HepG2 (cell line): ENCODE measurements at regions not wholly inside any gene's neighbourhood (a gene's known extent, or its start where the extent isn't known, plus 50 kb on each side); places are given as distances from the start of the nearest gene placed in this dataset.
A peak's percentile ranks its signal among the peaks of the same experiment; 100 is the strongest.

Source experiments
- ATAC-seq: fragments of 200-7000 bp; cut with Tn5 transposase; 3 replicates; pipeline ENCODE4 v1.9.1; 2020; ENCODE audit warnings: mild to moderate bottlenecking, moderate library complexity
- BruUV-seq: library from RNA; stranded (reverse); fragments of 400-500 nt; replicated peaks from 2 replicates; lab custom pipeline; 2021; lab: Mats Ljungman, UMichigan
- CTCF ChIA-PET: fragments of 300-600 bp; formaldehyde crosslinking; extraction: SDS; loops from one replicate; lab custom pipeline; 2021; ENCODE audit warnings: low total read pairs, inconsistent platforms, low intra/inter-chr PET ratio; lab: Yijun Ruan, JAX
- POLR2A ChIA-PET: fragments of 350-600 bp; sonication (Branson Sonifier 250); formaldehyde crosslinking; loops from one replicate; lab custom pipeline; 2020; ENCODE audit warnings: antibody characterized with exemption, inconsistent platforms; lab: Yijun Ruan, JAX
- DNase-seq: peaks from one replicate; pipeline ENCODE4 v3.0.0-alpha.2; 2015; ENCODE audit warnings: low spot score
- FAIRE-seq: peaks from 3 replicates; lab custom pipeline; 2011; peaks lifted over from hg19 to GRCh38; lab: Jason Lieb, UNC
- H2AFZ ChIP-seq: one replicate; pipeline ENCODE4 v1.6.1; 2011; ENCODE audit warnings: low read length, inconsistent platforms
- H3K27ac ChIP-seq: fragments of 300-600 bp; 3 replicates; pipeline ENCODE4 v1.8.0; 2011; ENCODE audit warnings: mixed run types, mild to moderate bottlenecking, mixed read lengths, low read length, inconsistent platforms; ENCODE audit not compliant: insufficient read depth; ENCODE audit errors: extremely low read length
- H3K27me3 ChIP-seq, 2 experiments: fragments of 200-600 bp in 1 of 2; 2 replicates in 1 of 2; 3 replicates in 1 of 2; pipeline versions ENCODE4 v1.6.0 to v1.8.0; 2011; ENCODE audit warnings: low read length in 2 of 2, mild to moderate bottlenecking in 2 of 2, moderate library complexity in 2 of 2, inconsistent platforms in 1 of 2; ENCODE audit not compliant: insufficient read depth in 2 of 2, control insufficient read depth in 1 of 2
- H3K36me3 ChIP-seq, 2 experiments: fragments of 200-600 bp in 1 of 2; replicated peaks in 1 of 2; 2 replicates in 1 of 2; 3 replicates in 1 of 2; pipeline versions ENCODE4 v1.5.1 to v1.8.0; 2011; ENCODE audit warnings: low read length in 2 of 2, inconsistent platforms in 1 of 2; ENCODE audit not compliant: insufficient read depth in 2 of 2, control insufficient read depth in 1 of 2
- H3K4me1 ChIP-seq: 2 replicates; pipeline ENCODE4 v1.5.1; 2012; ENCODE audit warnings: low read length, inconsistent platforms; ENCODE audit not compliant: insufficient read depth
- H3K4me2 ChIP-seq: 2 replicates; pipeline ENCODE4 v1.6.0; 2011; ENCODE audit warnings: low read depth, low read length, inconsistent platforms
- H3K4me3 ChIP-seq, 3 experiments: fragments of 200-600 bp in 1 of 3; sonication (generic), shearing (Covaris generic) in 1 of 3; replicated peaks in 1 of 3; 2 replicates each; pipeline ENCODE4 v1.5.1; 2011 to 2016; ENCODE audit warnings: low read length in 3 of 3, inconsistent platforms in 2 of 3, low read depth in 2 of 3, mild to moderate bottlenecking in 2 of 3, control low read depth in 1 of 3, mixed read lengths in 1 of 3; ENCODE audit not compliant: insufficient read depth in 1 of 3
- H3K79me2 ChIP-seq: one replicate; pipeline ENCODE4 v1.6.1; 2011; ENCODE audit warnings: low read length, inconsistent platforms; ENCODE audit not compliant: insufficient read depth
- H3K9ac ChIP-seq: 2 replicates; pipeline ENCODE4 v1.6.0; 2011; ENCODE audit warnings: mild to moderate bottlenecking, low read depth, low read length, inconsistent platforms; ENCODE audit not compliant: insufficient read depth
- H3K9me3 ChIP-seq: 2 replicates; pipeline ENCODE4 v1.5.1; 2012; ENCODE audit warnings: mild to moderate bottlenecking, low read length
- H4K20me1 ChIP-seq: 2 replicates; pipeline ENCODE4 v1.6.0; 2011; ENCODE audit warnings: inconsistent platforms, mild to moderate bottlenecking, low read length, moderate library complexity; ENCODE audit not compliant: insufficient read depth
- EZH2 ChIP-seq: conservative IDR thresholded peaks from 2 replicates; pipeline ENCODE4 v1.6.1; 2012; ENCODE audit warnings: mild to moderate bottlenecking, low read depth, low read length, moderate library complexity
- GFI1 ChIP-seq: sonication (generic); formaldehyde crosslinking; IDR thresholded peaks from 2 replicates; pipeline ENCODE4 v1.5.0; 2020; ENCODE audit warnings: missing genetic modification reagents, mild to moderate bottlenecking, borderline replicate concordance
- GZF1 ChIP-seq: sonication (generic); formaldehyde crosslinking; IDR thresholded peaks from 2 replicates; pipeline ENCODE4 v1.5.1; 2020; ENCODE audit warnings: mild to moderate bottlenecking, missing genetic modification reagents
- KMT2A ChIP-seq: sonication (generic); formaldehyde crosslinking; IDR thresholded peaks from 2 replicates; pipeline ENCODE4 v1.4.0; 2020; ENCODE audit warnings: missing genetic modification reagents
- MAFF ChIP-seq: IDR thresholded peaks from 2 replicates; pipeline ENCODE4 v1.6.1; 2011; ENCODE audit warnings: low read depth, low read length, improper control_type of control experiment
- MAFK ChIP-seq, 2 experiments: IDR thresholded peaks in 1 of 2; conservative IDR thresholded peaks in 1 of 2; 2 replicates each; pipeline ENCODE4 v1.6.1; 2011; ENCODE audit warnings: improper control_type of control experiment in 2 of 2, low read length in 2 of 2
- MBNL3 ChIP-seq: fragments of 250-450 bp; sonication (Bioruptor Pico); conservative IDR thresholded peaks from 2 replicates; pipeline ENCODE4 v1.8.0; 2022; ENCODE audit warnings: mild to moderate bottlenecking, inconsistent platforms
- PAX8 ChIP-seq: sonication (generic); formaldehyde crosslinking; IDR thresholded peaks from 2 replicates; pipeline ENCODE4 v1.8.0; 2022; ENCODE audit warnings: mild to moderate bottlenecking, missing genetic modification reagents, borderline replicate concordance
- RCOR2 ChIP-seq: IDR thresholded peaks from 2 replicates; pipeline ENCODE4 v1.6.1; 2016; ENCODE audit warnings: missing biosample characterization, missing genetic modification reagents
- TRIM24 ChIP-seq: sonication (generic); formaldehyde crosslinking; IDR thresholded peaks from 2 replicates; pipeline ENCODE4 v1.8.0; 2022; ENCODE audit warnings: mild to moderate bottlenecking, missing genetic modification reagents
- ZNF773 ChIP-seq: sonication (generic); formaldehyde crosslinking; IDR thresholded peaks from 2 replicates; pipeline ENCODE4 v1.4.0; 2020; ENCODE audit warnings: missing genetic modification reagents, borderline replicate concordance
- ZSCAN5A ChIP-seq: sonication (generic); formaldehyde crosslinking; IDR thresholded peaks from 2 replicates; pipeline ENCODE4 v1.8.0; 2022; ENCODE audit warnings: mild to moderate bottlenecking, missing genetic modification reagents, borderline replicate concordance
- WGBS: methylation state at CpG from one replicate; pipeline ENCODE4 v1.1.6; 2017; ENCODE audit warnings: low lambda C conversion rate; 5-methylcytosine and 5-hydroxymethylcytosine counted together
- in situ Hi-C: cut with HindIII; loops from 2 replicates; pipeline ENCODE4 v1.10.0; 2017; ENCODE audit warnings: low pct_unique_long_range_greater_than_20kb; ENCODE audit not compliant: extremely low pct_ligation_motif_present
- intact Hi-C: fragments of 100-400 bp; cut with micrococcal nuclease; formaldehyde crosslinking; loops from one replicate; pipeline ENCODE4 v1.10.0; 2022; ENCODE audit not compliant: unreplicated experiment
- TF ChIP-seq, protein P1 (sequence below): sonication (generic); formaldehyde crosslinking; IDR thresholded peaks from 2 replicates; pipeline ENCODE4 v1.4.0; 2020; ENCODE audit warnings: mild to moderate bottlenecking, low read depth, missing genetic modification reagents

GRCh38 chr2:242029422-242030225 is 160.1 kb downstream of the RTP5 start:
- intact Hi-C loops, result no loop called here
- H3K9ac ChIP-seq, result no peak overlapping the region

More at GRCh38 chr2:242029422-242030225, 160.1 kb downstream of the RTP5 start:
- in situ Hi-C loops, result no loop called here
- no TSS peak for BruUV-seq
- DNase-seq (no peak), FAIRE-seq (no peak), ATAC-seq (no peak)
- Histone ChIP-seq H3K27me3 (peaks cover 8 to 64% of the 10 kb centered on the region in 2 experiments), H3K4me3 (no peak overlapping the region), H2AFZ (no peak overlapping the region), H3K27ac (no peak overlapping the region), H3K4me1 (peaks cover 34% of the 10 kb centered on the region), H4K20me1 (no peaks in the 10 kb centered on the region), H3K4me2 (no peak overlapping the region), H3K9me3 (no peaks in the 10 kb centered on the region), H3K79me2 (no peaks in the 10 kb centered on the region), H3K36me3 (no peaks in the 10 kb centered on the region)
- ChIA-PET POLR2A (no interaction called here), CTCF (no interaction called here)
- TF ChIP-seq MAFF (peak; percentile 80), RCOR2 (CRISPR knock-in tag) (no peak), MAFK (conservative IDR thresholded peaks at IDR 0.05 in 1 of 2, IDR thresholded peaks at IDR 0.05 in 1 of 2; ENCODE audit: low read length in 2 of 2) (peak; percentile 80 to 82), GFI1 (CRISPR knock-in tag) (no peak), EZH2 (no peak), TRIM24 (CRISPR knock-in tag) (no peak), ZNF773 (CRISPR knock-in tag) (no peak), ZSCAN5A (CRISPR knock-in tag) (no peak), MBNL3 (CRISPR knock-in tag) (no peak), PAX8 (CRISPR knock-in tag) (no peak), KMT2A (CRISPR knock-in tag) (no peak), GZF1 (no peak)
- TF ChIP-seq, protein P1, sequence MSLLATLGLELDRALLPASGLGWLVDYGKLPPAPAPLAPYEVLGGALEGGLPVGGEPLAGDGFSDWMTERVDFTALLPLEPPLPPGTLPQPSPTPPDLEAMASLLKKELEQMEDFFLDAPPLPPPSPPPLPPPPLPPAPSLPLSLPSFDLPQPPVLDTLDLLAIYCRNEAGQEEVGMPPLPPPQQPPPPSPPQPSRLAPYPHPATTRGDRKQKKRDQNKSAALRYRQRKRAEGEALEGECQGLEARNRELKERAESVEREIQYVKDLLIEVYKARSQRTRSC (CRISPR knock-in tag), result no peak
- whole genome bisulfite sequencing, result 55% methylated on average over 21 of the region's 21 CpGs
